ENCODE measurements at regions not wholly inside any gene's neighbourhood (a gene's known extent, or its start where the extent isn't known, plus 50 kb on each side); places are given as distances from the start of the nearest gene placed in this dataset.
"Not testable (repeated sequence)": the region's sequence is repeated elsewhere in the genome, so short reads cannot be mapped to it uniquely, and the experiment has no call there.

DNA sequence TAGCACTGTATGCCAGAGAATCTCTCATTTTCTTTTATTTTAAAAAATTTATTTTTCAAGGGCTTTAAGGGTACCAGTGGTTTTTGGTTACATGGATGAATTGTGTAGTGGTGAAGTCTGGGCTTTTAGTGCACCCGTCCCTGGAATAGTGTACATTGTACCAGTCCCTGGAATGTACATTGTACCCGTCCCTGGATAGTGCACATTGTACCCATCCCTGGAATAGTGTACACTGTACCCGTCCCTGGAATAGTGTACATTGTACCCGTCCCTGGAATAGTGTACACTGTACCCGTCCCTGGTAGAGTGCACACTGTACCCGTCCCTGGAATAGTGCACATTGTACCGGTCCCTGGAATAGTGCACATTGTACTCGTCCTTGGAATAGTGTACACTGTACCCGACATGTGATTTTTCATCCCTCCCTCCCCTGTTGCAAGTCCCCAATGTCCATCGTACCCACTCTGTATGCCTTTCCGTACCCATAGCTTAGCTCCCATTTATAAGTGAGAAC, 56.1 kb upstream of the HELT start:
- no peaks in the 10 kb centered on the region for H3K4me1 ChIP-seq
- no peak for ATAC-seq
- H3K9me3 ChIP-seq, result no peaks in the 10 kb centered on the region
- no peak for DNase-seq
- intact Hi-C loops (cut with DNase I), result no loop called here
- no peak overlapping the region for H3K4me3 ChIP-seq
- H3K36me3 ChIP-seq, result no peaks in the 10 kb centered on the region
- H3K27ac ChIP-seq, result no peak overlapping the region
- H3K27me3 ChIP-seq, result no peaks in the 10 kb centered on the region
- TF ChIP-seq, protein P1, sequence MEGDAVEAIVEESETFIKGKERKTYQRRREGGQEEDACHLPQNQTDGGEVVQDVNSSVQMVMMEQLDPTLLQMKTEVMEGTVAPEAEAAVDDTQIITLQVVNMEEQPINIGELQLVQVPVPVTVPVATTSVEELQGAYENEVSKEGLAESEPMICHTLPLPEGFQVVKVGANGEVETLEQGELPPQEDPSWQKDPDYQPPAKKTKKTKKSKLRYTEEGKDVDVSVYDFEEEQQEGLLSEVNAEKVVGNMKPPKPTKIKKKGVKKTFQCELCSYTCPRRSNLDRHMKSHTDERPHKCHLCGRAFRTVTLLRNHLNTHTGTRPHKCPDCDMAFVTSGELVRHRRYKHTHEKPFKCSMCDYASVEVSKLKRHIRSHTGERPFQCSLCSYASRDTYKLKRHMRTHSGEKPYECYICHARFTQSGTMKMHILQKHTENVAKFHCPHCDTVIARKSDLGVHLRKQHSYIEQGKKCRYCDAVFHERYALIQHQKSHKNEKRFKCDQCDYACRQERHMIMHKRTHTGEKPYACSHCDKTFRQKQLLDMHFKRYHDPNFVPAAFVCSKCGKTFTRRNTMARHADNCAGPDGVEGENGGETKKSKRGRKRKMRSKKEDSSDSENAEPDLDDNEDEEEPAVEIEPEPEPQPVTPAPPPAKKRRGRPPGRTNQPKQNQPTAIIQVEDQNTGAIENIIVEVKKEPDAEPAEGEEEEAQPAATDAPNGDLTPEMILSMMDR (IDR thresholded peaks at IDR 0.05), result no peak

DNA sequence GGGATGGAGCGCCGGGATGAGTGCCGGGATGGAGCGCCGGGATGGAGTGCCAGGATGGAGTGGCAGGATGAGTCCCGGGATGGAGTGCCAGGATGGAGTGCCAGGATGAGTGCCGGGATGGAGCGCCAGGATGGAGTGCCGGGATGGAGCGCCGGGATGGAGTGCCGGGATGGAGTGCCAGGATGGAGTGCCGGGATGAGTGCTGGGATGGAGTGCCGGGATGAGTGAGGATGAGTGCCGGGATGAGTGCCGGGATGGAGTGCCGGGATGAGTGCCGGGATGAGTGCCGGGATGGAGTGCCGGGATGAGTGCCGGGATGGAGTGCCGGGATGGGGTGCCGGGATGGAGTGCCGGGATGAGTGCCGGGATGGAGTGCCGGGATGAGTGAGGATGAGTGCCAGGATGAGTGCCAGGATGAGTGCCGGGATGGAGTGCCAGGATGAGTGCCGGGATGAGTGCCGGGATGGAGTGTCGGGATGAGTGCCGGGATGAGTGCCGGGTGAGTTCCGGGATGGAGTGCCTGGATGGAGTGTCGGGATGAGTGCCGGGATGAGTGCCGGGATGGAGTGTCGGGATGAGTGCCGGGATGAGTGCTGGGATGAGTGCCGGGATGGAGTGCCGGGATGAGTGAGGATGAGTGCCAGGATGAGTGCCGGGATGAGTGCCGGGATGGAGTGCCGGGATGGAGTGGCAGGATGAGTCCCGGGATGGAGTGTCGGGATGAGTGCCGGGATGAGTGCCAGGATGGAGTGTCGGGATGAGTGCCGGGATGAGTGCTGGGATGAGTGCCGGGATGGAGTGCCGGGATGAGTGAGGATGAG, 52.9 kb upstream of the HELT start:
- H3K27me3 ChIP-seq; intact Hi-C loops (cut with DNase I); ATAC-seq; DNase-seq; H3K4me1 ChIP-seq; H3K4me3 ChIP-seq; H3K36me3 ChIP-seq; H3K27ac ChIP-seq; H3K9me3 ChIP-seq: not testable (repeated sequence)

DNA sequence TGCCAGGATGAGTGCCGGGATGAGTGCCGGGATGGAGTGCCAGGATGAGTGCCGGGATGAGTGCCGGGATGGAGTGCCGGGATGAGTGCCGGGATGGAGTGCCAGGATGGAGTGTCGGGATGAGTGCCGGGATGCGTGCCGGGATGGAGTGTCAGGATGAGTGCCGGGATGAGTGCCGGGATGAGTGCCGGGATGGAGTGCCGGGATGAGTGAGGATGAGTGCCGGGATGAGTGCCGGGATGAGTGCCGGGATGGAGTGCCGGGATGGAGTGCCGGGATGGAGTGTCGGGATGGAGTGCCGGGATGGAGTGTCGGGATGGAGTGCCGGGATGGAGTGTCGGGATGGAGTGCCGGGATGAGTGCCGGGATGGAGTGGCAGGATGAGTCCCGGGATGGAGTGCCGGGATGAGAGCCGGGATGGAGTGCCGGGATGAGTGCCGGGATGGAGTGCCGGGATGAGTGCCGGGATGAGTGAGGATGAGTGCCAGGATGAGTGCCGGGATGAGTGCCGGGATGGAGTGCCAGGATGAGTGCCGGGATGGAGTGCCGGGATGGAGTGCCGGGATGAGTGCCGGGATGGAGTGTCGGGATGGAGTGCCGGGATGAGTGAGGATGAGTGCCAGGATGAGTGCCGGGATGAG, 52.1 kb upstream of the HELT start:
- DNase-seq; H3K9me3 ChIP-seq; H3K4me1 ChIP-seq; H3K4me3 ChIP-seq; H3K27ac ChIP-seq; H3K36me3 ChIP-seq; intact Hi-C loops (cut with DNase I); H3K27me3 ChIP-seq; ATAC-seq: not testable (repeated sequence)

DNA sequence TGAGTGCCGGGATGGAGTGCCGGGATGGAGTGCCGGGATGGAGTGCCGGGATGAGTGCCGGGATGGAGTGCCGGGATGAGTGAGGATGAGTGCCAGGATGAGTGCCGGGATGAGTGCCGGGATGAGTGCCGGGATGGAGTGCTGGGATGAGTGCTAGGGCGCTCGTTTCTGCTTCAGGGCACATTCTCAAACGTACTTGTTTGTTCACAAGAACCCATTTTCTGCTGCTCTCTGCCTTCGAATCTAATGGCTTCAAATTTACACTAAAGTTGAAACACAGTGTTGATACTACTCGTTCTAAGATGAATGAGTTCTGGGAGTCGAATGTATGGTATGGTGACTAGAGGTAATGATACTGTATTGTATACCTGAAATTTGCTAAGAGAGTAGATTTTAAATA, 50.6 kb upstream of the HELT start:
- DNase-seq, result not testable (repeated sequence)

DNA sequence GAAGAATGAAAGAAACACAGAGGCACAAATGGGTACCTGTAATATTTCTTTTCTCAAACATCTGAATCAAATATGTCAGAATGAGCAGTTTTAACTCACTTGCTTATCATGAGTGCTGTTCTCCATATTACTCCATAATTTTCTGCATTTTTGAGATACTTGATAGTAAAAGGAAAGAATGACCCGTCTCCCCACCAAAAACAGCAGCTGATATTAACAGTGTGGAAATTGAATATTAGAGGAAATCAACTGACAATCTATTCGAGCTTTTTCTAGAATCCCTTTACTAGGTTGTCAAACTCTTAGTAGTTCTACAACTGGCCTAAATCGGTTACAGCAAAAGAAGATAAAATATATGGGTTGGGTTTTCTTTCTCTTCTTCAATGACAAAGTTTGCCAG, 49.9 kb upstream of the HELT start:
- H3K36me3 ChIP-seq, result no peaks in the 10 kb centered on the region
- intact Hi-C loops (cut with DNase I), result no loop called here
- ATAC-seq, result no peak

More for the DNA sequence above, 50.6 kb upstream of the HELT start:
- H3K27ac ChIP-seq; H3K36me3 ChIP-seq; intact Hi-C loops (cut with DNase I); H3K9me3 ChIP-seq; H3K27me3 ChIP-seq; H3K4me3 ChIP-seq; H3K4me1 ChIP-seq; ATAC-seq: not testable (repeated sequence)

More for the DNA sequence above, 49.9 kb upstream of the HELT start:
- no peak for DNase-seq
- Histone ChIP-seq H3K27me3 (no peaks in the 10 kb centered on the region), H3K4me3 (no peak overlapping the region), H3K27ac (no peak overlapping the region), H3K9me3 (peaks cover 0 to 5% of the 10 kb centered on the region in 2 donors), H3K4me1 (no peaks in the 10 kb centered on the region)
- TF ChIP-seq, protein P1 (IDR thresholded peaks at IDR 0.05), result no peak

Small RNAs in the stretch of these regions (microRNA-seq; reads per million reads assigned to microRNA genes)
- gene MIR4455, result 0 to 0.14 reads per million in 2 donors
